MM.1S (cell line): ENCODE measurements at regions not wholly inside any gene's neighbourhood (a gene's known extent, or its start where the extent isn't known, plus 50 kb on each side); places are given as distances from the start of the nearest gene placed in this dataset.
"Not testable (repeated sequence)": the region's sequence is repeated elsewhere in the genome, so short reads cannot be mapped to it uniquely, and the experiment has no call there.

Source experiments
- CTCF ChIP-seq: fragments of 300-600 bp; sonication (generic); IDR thresholded peaks from 2 replicates; pipeline ENCODE4 v1.5.1; 2016; ENCODE audit warnings: antibody characterized with exemption, low read length, mixed read lengths
- EZH2 ChIP-seq: fragments of 300-600 bp; sonication (generic); optimal IDR thresholded peaks from 2 replicates; pipeline ENCODE3; 2017; ENCODE audit warnings: low read depth, mild to moderate bottlenecking, antibody characterized with exemption, low read length, mixed read lengths

GRCh38 chr10:34951263-34951887 is 136.3 kb upstream of the PARD3 start:
- not testable (repeated sequence) for TF ChIP-seq CTCF, EZH2
